AG04449 (cell line): ENCODE measurements at regions not wholly inside any gene's neighbourhood (a gene's known extent, or its start where the extent isn't known, plus 50 kb on each side); places are given as distances from the start of the nearest gene placed in this dataset.
"Not testable (repeated sequence)": the region's sequence is repeated elsewhere in the genome, so short reads cannot be mapped to it uniquely, and the experiment has no call there.

ENCODE experiments used
- CTCF ChIA-PET: fragments of 350-600 bp; formaldehyde crosslinking; extraction: SDS; loops from one replicate; lab custom pipeline; 2021; ENCODE audit warnings: antibody characterized with exemption; lab: Yijun Ruan, JAX
- POLR2A ChIA-PET: fragments of 400-600, 350-600 bp; formaldehyde crosslinking; extraction: SDS; loops from one replicate; lab custom pipeline; 2020; ENCODE audit warnings: antibody characterized with exemption, inconsistent platforms; lab: Yijun Ruan, JAX
- DNase-seq: peaks from one replicate; pipeline ENCODE4 v3.0.0-alpha.2; 2010; ENCODE audit warnings: low read depth, low spot score
- H3K4me3 ChIP-seq: 2 replicates; pipeline ENCODE4 v1.5.1; 2011; ENCODE audit warnings: low read depth, mild to moderate bottlenecking, control low read depth, low read length
- CTCF ChIP-seq: IDR thresholded peaks from one replicate; pipeline ENCODE4 v1.5.1; 2011; ENCODE audit warnings: mild to moderate bottlenecking, moderate library complexity, low read length, control low read depth, inconsistent platforms; ENCODE audit not compliant: insufficient read depth; ENCODE audit errors: missing control alignments

GRCh38 chr20:30610751-30611150 is 646.7 kb upstream of the DEFB115 start:
- TF ChIP-seq CTCF: no peak
- POLR2A ChIA-PET: no interaction called here
- H3K4me3 ChIP-seq: no peak overlapping the region
- CTCF ChIA-PET: no interaction called here
- DNase-seq: no peak

- no peak for TF ChIP-seq CTCF
- ChIA-PET CTCF (no interaction called here), POLR2A (no interaction called here)
- H3K4me3 ChIP-seq: no peak overlapping the region
- no peak for DNase-seq
Observed at GRCh38 chr20:30611239-30611984, 646.1 kb upstream of the DEFB115 start.

- POLR2A ChIA-PET: no interaction called here
- DNase-seq: no peak
- CTCF ChIA-PET: no interaction called here
- H3K4me3 ChIP-seq: no peak overlapping the region
- TF ChIP-seq CTCF: no peak
Observed at GRCh38 chr20:30612344-30612743, 645.1 kb upstream of the DEFB115 start.

GRCh38 chr20:30621346-30621745 is 636.1 kb upstream of the DEFB115 start:
- POLR2A ChIA-PET, DNase-seq, CTCF ChIA-PET, H3K4me3 ChIP-seq: not testable (repeated sequence)

- CTCF ChIA-PET, POLR2A ChIA-PET, H3K4me3 ChIP-seq, DNase-seq: not testable (repeated sequence)
Observed at GRCh38 chr20:30624310-30624709, 633.2 kb upstream of the DEFB115 start.

GRCh38 chr20:30629376-30629775 is 628.1 kb upstream of the DEFB115 start:
- DNase-seq, CTCF ChIA-PET, H3K4me3 ChIP-seq, POLR2A ChIA-PET: not testable (repeated sequence)

- ChIA-PET CTCF (no interaction called here), POLR2A (no interaction called here)
- DNase-seq: no peak
- no peak for TF ChIP-seq CTCF
- H3K4me3 ChIP-seq: no peak overlapping the region
Observed at GRCh38 chr20:30630761-30631160, 626.7 kb upstream of the DEFB115 start.

- H3K4me3 ChIP-seq, CTCF ChIA-PET, POLR2A ChIA-PET, DNase-seq: not testable (repeated sequence)
Observed at GRCh38 chr20:30631261-30631789, 626.1 kb upstream of the DEFB115 start.

GRCh38 chr20:30632773-30633172 is 624.7 kb upstream of the DEFB115 start:
- DNase-seq, H3K4me3 ChIP-seq, POLR2A ChIA-PET, CTCF ChIA-PET: not testable (repeated sequence)

- POLR2A ChIA-PET, CTCF ChIA-PET, DNase-seq, H3K4me3 ChIP-seq: not testable (repeated sequence)
Observed at GRCh38 chr20:30641522-30641921, 615.9 kb upstream of the DEFB115 start.

- CTCF ChIA-PET, DNase-seq, POLR2A ChIA-PET: not testable (repeated sequence)
Observed at GRCh38 chr20:30660982-30661381, 596.5 kb upstream of the DEFB115 start.

GRCh38 chr20:30668418-30668817 is 589.0 kb upstream of the DEFB115 start:
- POLR2A ChIA-PET, DNase-seq, H3K4me3 ChIP-seq, CTCF ChIA-PET: not testable (repeated sequence)

More at GRCh38 chr20:30660982-30661381, 596.5 kb upstream of the DEFB115 start:
- H3K4me3 ChIP-seq: not testable (repeated sequence)
